ENCODE measurements at regions not wholly inside any gene's neighbourhood (a gene's known extent, or its start where the extent isn't known, plus 50 kb on each side); places are given as distances from the start of the nearest gene placed in this dataset.

DNA sequence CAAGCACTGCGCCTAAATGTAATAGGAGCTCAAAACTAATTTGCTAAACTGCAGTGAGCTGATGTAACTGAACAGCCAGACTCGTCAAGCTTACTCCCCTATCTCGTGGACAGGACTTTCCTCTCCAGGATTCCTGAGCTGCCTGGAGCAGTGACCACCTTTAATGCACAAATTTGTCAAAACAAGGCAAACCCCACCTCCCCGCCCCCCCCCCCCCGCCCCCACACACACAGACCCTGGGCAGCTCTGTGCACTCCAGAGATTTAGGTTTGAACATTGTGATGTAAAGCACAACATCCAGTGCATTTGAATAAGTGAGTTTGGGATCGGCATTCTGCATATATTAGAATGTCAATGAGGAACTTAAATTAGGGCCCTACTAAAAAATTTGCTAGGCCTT lies 77.7 kb upstream of the DHX15 start:
- Histone ChIP-seq H4K91ac (ENCODE audit: low read depth, low read length, poor library complexity) (no peak overlapping the region), H4K8ac (ENCODE audit: low read depth, low read length) (no peak overlapping the region), H3K27ac (replicated peaks; ENCODE audit: low read length) (no peak overlapping the region), H2AFZ (ENCODE audit: low read length) (no peak overlapping the region), H3K23ac (ENCODE audit: low read depth, low read length, poor library complexity) (no peak overlapping the region), H2BK120ac (ENCODE audit: low read depth, low read length) (no peak overlapping the region), H3K4ac (ENCODE audit: low read length) (no peak overlapping the region), H3K4me3 (ENCODE audit: low read length in 2 of 2) (no peak overlapping the region), H3K14ac (ENCODE audit: low read length) (no peak overlapping the region), H2BK12ac (ENCODE audit: low read length) (no peak overlapping the region), H3K9ac (ENCODE audit: low read depth, low read length, poor library complexity) (no peak overlapping the region), H2BK5ac (ENCODE audit: low read length) (no peak overlapping the region), H3K36me3 (replicated peaks in 1 of 2; ENCODE audit: control insufficient read depth in 2 of 2, insufficient read depth in 2 of 2, low read length in 2 of 2) (no peaks in the 10 kb centered on the region), H2AK5ac (ENCODE audit: low read depth, low read length) (no peak overlapping the region), H2BK15ac (ENCODE audit: low read length) (no peak overlapping the region), H3K18ac (ENCODE audit: low read length) (no peak overlapping the region), H3K4me2 (ENCODE audit: insufficient read depth, low read length, poor library complexity, severe bottlenecking) (no peak overlapping the region), H3K9me3 (replicated peaks in 1 of 2; ENCODE audit: control insufficient read depth in 2 of 2, insufficient read depth in 1 of 2, low read depth in 1 of 2, low read length in 2 of 2) (no peaks in the 10 kb centered on the region), H3K79me1 (ENCODE audit: low read depth, low read length) (peaks cover 2% of the 10 kb centered on the region), H3K27me3 (ENCODE audit: control insufficient read depth in 3 of 3, insufficient read depth in 3 of 3, low read depth in 1 of 3, low read length in 3 of 3) (peaks cover 0 to 3% (median 0%) of the 10 kb centered on the region in 3 experiments), H3K4me1 (ENCODE audit: control insufficient read depth in 2 of 2, insufficient read depth in 1 of 2, low read depth in 1 of 2, low read length in 2 of 2) (peaks cover 0 to 16% of the 10 kb centered on the region in 2 donors)
- no peak for DNase-seq (ENCODE audit: low spot score)
- no CpG with 5 or more reads among the region's 6 CpGs for WGBS, 2 donors (ENCODE audit: extremely low coverage in 2 of 2, insufficient read length in 2 of 2, insufficient replicate concordance in 1 of 2)

DNA sequence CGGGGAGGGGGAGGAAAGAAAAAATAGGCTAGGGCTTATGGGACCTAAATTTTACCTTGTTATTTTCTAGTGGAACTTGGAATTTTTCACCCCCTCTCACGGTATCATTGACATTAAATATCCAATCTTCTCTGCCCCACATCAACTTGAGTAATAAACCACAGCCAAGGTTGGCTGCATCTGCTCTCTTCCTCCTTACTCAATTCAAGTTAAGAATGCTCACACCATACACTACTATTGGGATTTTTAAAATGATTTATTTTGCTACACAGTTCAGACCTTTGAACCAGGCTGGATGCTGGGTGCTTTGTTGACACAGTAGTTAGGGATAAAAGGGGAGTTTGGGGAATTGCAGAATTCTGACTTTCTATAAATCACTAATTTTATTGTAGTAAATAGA lies 78.2 kb upstream of the DHX15 start:
- WGBS, 2 donors (ENCODE audit: extremely low coverage in 2 of 2, insufficient read length in 2 of 2, insufficient replicate concordance in 1 of 2) = no CpG with 5 or more reads among the region's 2 CpGs
- no peaks in the 10 kb centered on the region for H3K36me3 ChIP-seq (replicated peaks in 1 of 2; ENCODE audit: control insufficient read depth in 2 of 2, insufficient read depth in 2 of 2, low read length in 2 of 2)

DNA sequence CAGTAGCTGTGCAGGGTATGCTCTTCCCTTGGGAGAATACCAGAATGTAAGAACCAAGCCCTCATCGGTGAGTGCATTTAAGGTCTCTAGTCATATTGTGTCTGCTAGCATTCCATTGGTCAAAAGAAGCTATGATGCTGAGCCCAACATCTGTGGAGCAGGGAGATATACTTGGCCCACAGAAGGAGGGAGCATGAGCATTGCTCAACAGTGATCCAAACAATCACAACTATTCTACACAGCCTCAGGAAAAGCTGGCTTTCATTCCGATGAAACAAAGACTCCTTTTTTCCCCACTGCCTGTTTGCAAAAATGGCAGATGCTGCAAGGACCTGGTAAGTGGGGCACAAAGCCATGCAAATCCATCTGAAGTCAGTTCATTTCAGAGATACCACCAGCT lies 80.6 kb upstream of the DHX15 start:
- no peak overlapping the region for H2BK15ac ChIP-seq (ENCODE audit: low read length)
- H3K4me3 ChIP-seq (ENCODE audit: low read length in 2 of 2) = no peak overlapping the region
- no peak overlapping the region for H4K91ac ChIP-seq (ENCODE audit: low read depth, low read length, poor library complexity)
- H3K9ac ChIP-seq (ENCODE audit: low read depth, low read length, poor library complexity) = no peak overlapping the region
- H2BK5ac ChIP-seq (ENCODE audit: low read length) = no peak overlapping the region
- peak overlapping the region; percentile 35 for H3K18ac ChIP-seq (ENCODE audit: low read length)
- H2AK5ac ChIP-seq (ENCODE audit: low read depth, low read length) = no peak overlapping the region
- peaks cover 0 to 8% of the 10 kb centered on the region in 2 donors for H3K4me1 ChIP-seq (ENCODE audit: control insufficient read depth in 2 of 2, insufficient read depth in 1 of 2, low read depth in 1 of 2, low read length in 2 of 2)
- H3K27me3 ChIP-seq (ENCODE audit: control insufficient read depth in 3 of 3, insufficient read depth in 3 of 3, low read depth in 1 of 3, low read length in 3 of 3) = peaks cover 0 to 3% (median 0%) of the 10 kb centered on the region in 3 experiments
- H2BK12ac ChIP-seq (ENCODE audit: low read length) = no peak overlapping the region
- no peaks in the 10 kb centered on the region for H3K36me3 ChIP-seq (replicated peaks in 1 of 2; ENCODE audit: control insufficient read depth in 2 of 2, insufficient read depth in 2 of 2, low read length in 2 of 2)
- H3K23ac ChIP-seq (ENCODE audit: low read depth, low read length, poor library complexity) = no peak overlapping the region
- H2AFZ ChIP-seq (ENCODE audit: low read length) = no peak overlapping the region
- no CpG with 5 or more reads among the region's 2 CpGs for WGBS, 2 donors (ENCODE audit: extremely low coverage in 2 of 2, insufficient read length in 2 of 2, insufficient replicate concordance in 1 of 2)
- peaks cover 2% of the 10 kb centered on the region for H3K79me1 ChIP-seq (ENCODE audit: low read depth, low read length)
- H2BK120ac ChIP-seq (ENCODE audit: low read depth, low read length) = no peak overlapping the region
- no peak overlapping the region for H3K4me2 ChIP-seq (ENCODE audit: insufficient read depth, low read length, poor library complexity, severe bottlenecking)
- H3K9me3 ChIP-seq (replicated peaks in 1 of 2; ENCODE audit: control insufficient read depth in 2 of 2, insufficient read depth in 1 of 2, low read depth in 1 of 2, low read length in 2 of 2) = no peaks in the 10 kb centered on the region
- H3K14ac ChIP-seq (ENCODE audit: low read length) = no peak overlapping the region
- DNase-seq (ENCODE audit: low spot score) = no peak
- H4K8ac ChIP-seq (ENCODE audit: low read depth, low read length) = no peak overlapping the region
- H3K27ac ChIP-seq (replicated peaks; ENCODE audit: low read length) = no peak overlapping the region
- H3K4ac ChIP-seq (ENCODE audit: low read length) = no peak overlapping the region

More for the DNA sequence above, 78.2 kb upstream of the DHX15 start:
- no peak overlapping the region for H3K4me3 ChIP-seq (ENCODE audit: low read length in 2 of 2)
- no peak overlapping the region for H2AK5ac ChIP-seq (ENCODE audit: low read depth, low read length)
- H3K18ac ChIP-seq (ENCODE audit: low read length) = no peak overlapping the region
- H4K8ac ChIP-seq (ENCODE audit: low read depth, low read length) = no peak overlapping the region
- H2BK15ac ChIP-seq (ENCODE audit: low read length) = no peak overlapping the region
- no peak overlapping the region for H3K9ac ChIP-seq (ENCODE audit: low read depth, low read length, poor library complexity)
- H3K14ac ChIP-seq (ENCODE audit: low read length) = no peak overlapping the region
- peaks cover 0 to 3% (median 0%) of the 10 kb centered on the region in 3 experiments for H3K27me3 ChIP-seq (ENCODE audit: control insufficient read depth in 3 of 3, insufficient read depth in 3 of 3, low read depth in 1 of 3, low read length in 3 of 3)
- H2BK5ac ChIP-seq (ENCODE audit: low read length) = no peak overlapping the region
- H3K79me1 ChIP-seq (ENCODE audit: low read depth, low read length) = peaks cover 2% of the 10 kb centered on the region
- H2AFZ ChIP-seq (ENCODE audit: low read length) = no peak overlapping the region
- H3K23ac ChIP-seq (ENCODE audit: low read depth, low read length, poor library complexity) = no peak overlapping the region
- no peak overlapping the region for H4K91ac ChIP-seq (ENCODE audit: low read depth, low read length, poor library complexity)
- H3K4ac ChIP-seq (ENCODE audit: low read length) = no peak overlapping the region
- no peak for DNase-seq (ENCODE audit: low spot score)
- no peak overlapping the region for H3K27ac ChIP-seq (replicated peaks; ENCODE audit: low read length)
- peaks cover 0 to 16% of the 10 kb centered on the region in 2 donors for H3K4me1 ChIP-seq (ENCODE audit: control insufficient read depth in 2 of 2, insufficient read depth in 1 of 2, low read depth in 1 of 2, low read length in 2 of 2)
- no peaks in the 10 kb centered on the region for H3K9me3 ChIP-seq (replicated peaks in 1 of 2; ENCODE audit: control insufficient read depth in 2 of 2, insufficient read depth in 1 of 2, low read depth in 1 of 2, low read length in 2 of 2)
- no peak overlapping the region for H3K4me2 ChIP-seq (ENCODE audit: insufficient read depth, low read length, poor library complexity, severe bottlenecking)
- no peak overlapping the region for H2BK12ac ChIP-seq (ENCODE audit: low read length)
- no peak overlapping the region for H2BK120ac ChIP-seq (ENCODE audit: low read depth, low read length)

DNA sequence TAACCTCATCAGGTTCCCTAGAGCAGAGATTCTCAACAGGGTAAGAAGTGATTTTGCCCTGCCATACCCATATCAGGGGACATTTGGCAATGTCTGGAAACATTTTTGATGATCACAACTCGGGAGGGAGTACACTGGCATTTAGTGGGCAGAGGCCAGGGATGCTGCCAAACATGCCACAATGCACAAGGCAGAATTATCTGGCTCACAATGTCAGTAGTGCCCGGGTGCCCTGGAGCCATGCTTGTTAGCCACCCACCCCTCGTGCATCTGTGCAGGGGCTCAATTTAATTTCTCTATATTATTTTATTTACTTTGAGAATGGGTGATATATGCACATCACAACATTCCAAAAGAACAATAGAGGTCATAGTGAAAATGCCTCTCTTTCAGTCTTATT lies 82.0 kb upstream of the DHX15 start:
- Histone ChIP-seq H3K4ac (ENCODE audit: low read length) (no peak overlapping the region), H3K23ac (ENCODE audit: low read depth, low read length, poor library complexity) (no peak overlapping the region), H3K36me3 (replicated peaks in 1 of 2; ENCODE audit: control insufficient read depth in 2 of 2, insufficient read depth in 2 of 2, low read length in 2 of 2) (no peaks in the 10 kb centered on the region), H2BK5ac (ENCODE audit: low read length) (no peak overlapping the region), H4K91ac (ENCODE audit: low read depth, low read length, poor library complexity) (no peak overlapping the region), H2BK15ac (ENCODE audit: low read length) (no peak overlapping the region), H3K4me2 (ENCODE audit: insufficient read depth, low read length, poor library complexity, severe bottlenecking) (no peak overlapping the region), H3K9me3 (replicated peaks in 1 of 2; ENCODE audit: control insufficient read depth in 2 of 2, insufficient read depth in 1 of 2, low read depth in 1 of 2, low read length in 2 of 2) (no peaks in the 10 kb centered on the region), H2AK5ac (ENCODE audit: low read depth, low read length) (no peak overlapping the region), H2BK12ac (ENCODE audit: low read length) (no peak overlapping the region), H4K8ac (ENCODE audit: low read depth, low read length) (no peak overlapping the region), H3K4me3 (ENCODE audit: low read length in 2 of 2) (no peak overlapping the region), H3K18ac (ENCODE audit: low read length) (no peak overlapping the region), H3K4me1 (ENCODE audit: control insufficient read depth in 2 of 2, insufficient read depth in 1 of 2, low read depth in 1 of 2, low read length in 2 of 2) (peaks cover 0 to 8% of the 10 kb centered on the region in 2 donors), H3K27me3 (ENCODE audit: control insufficient read depth in 3 of 3, insufficient read depth in 3 of 3, low read depth in 1 of 3, low read length in 3 of 3) (peaks cover 0 to 3% (median 0%) of the 10 kb centered on the region in 3 experiments), H2AFZ (ENCODE audit: low read length) (no peak overlapping the region), H3K79me1 (ENCODE audit: low read depth, low read length) (peaks cover 2% of the 10 kb centered on the region), H2BK120ac (ENCODE audit: low read depth, low read length) (no peak overlapping the region), H3K27ac (replicated peaks; ENCODE audit: low read length) (no peak overlapping the region), H3K14ac (ENCODE audit: low read length) (no peak overlapping the region), H3K9ac (ENCODE audit: low read depth, low read length, poor library complexity) (no peak overlapping the region)
- WGBS, 2 donors (ENCODE audit: extremely low coverage in 2 of 2, insufficient read length in 2 of 2, insufficient replicate concordance in 1 of 2) = no CpG with 5 or more reads among the region's 3 CpGs
- DNase-seq (ENCODE audit: low spot score) = no peak
